GM21447 (cell line): ENCODE measurements at regions not wholly inside any gene's neighbourhood (a gene's known extent, or its start where the extent isn't known, plus 50 kb on each side); places are given as distances from the start of the nearest gene placed in this dataset.
"Not testable (repeated sequence)": the region's sequence is repeated elsewhere in the genome, so short reads cannot be mapped to it uniquely, and the experiment has no call there.

Experiments used
- ATAC-seq: cut with Tn5 transposase; IDR thresholded peaks from one replicate; pipeline ENCODE4 v1.9.1; 2021; ENCODE audit not compliant: unreplicated experiment

DNA sequence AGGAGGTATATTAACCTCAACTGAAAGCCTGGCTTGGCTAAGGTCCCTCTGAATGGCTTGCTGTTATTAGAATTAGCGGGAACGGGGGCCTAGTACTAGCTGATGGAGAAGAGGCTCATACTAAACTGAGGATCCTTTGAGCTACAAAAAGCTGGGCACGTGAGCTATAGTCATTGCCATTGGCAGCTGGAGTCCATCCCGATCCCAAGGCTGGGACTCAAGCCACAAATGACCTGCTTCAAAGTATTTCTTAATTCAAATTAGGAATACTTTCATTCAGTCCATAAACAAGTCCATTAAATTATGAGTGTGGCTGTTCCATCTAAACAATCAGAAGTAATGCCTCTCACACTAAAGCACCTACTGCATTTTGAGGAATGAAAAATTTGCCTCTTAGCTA is 114.5 kb downstream of the DACT1 start:
- ATAC-seq = no peak

GRCh38 chr14:58752771-58753201 is 115.0 kb downstream of the DACT1 start:
- no peak for ATAC-seq

- ATAC-seq = no peak
Observed at GRCh38 chr14:58755031-58755925, 117.5 kb downstream of the DACT1 start.

GRCh38 chr14:58760121-58760520 is 122.4 kb downstream of the DACT1 start:
- no peak for ATAC-seq

- no peak for ATAC-seq
Observed at GRCh38 chr14:58762629-58763028, 124.9 kb downstream of the DACT1 start.

DNA sequence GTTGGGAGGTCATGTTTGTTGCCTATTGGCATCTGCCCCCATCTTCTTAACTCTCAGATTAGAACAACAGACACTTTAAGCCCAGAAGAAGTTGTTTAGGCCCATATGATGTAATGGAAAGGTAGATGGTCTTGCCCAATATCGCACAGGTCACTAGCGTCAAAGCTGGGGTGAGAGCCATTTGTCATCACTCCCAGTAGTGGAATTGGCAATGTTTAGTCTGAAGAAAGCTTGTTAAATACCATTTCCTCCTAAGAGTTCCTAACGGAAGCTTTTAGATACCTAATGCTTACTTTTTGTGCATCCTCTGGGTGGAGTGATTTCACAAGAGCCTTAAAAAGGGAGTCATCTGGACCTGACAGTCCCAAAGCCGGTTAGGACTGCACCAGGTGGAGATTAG is 125.4 kb downstream of the DACT1 start:
- ATAC-seq = no peak

- ATAC-seq = no peak
Observed at GRCh38 chr14:58765418-58765831, 127.7 kb downstream of the DACT1 start.

- ATAC-seq = no peak
Observed at GRCh38 chr14:58765843-58766242, 128.1 kb downstream of the DACT1 start.

GRCh38 chr14:58769011-58769643 is 131.4 kb downstream of the DACT1 start:
- ATAC-seq = no peak

DNA sequence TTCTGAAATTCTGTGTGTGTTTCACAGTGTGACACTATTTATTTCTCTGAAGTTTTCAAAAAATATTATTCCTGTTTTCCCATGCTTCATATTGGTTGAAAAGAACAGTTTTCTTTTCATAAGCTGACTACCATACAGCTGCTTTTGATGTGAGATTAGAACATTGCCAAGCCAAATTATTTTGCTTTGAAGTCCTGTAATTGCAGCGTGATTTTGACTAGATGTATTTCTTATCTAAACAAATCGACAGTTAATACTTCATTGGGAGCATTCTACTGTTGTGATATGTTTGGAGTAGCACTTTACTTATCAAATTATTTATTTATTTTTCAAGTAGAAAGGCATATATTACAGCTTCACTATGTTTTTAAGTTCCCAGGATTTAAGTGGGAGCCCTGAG is 132.0 kb downstream of the DACT1 start:
- ATAC-seq = no peak

DNA sequence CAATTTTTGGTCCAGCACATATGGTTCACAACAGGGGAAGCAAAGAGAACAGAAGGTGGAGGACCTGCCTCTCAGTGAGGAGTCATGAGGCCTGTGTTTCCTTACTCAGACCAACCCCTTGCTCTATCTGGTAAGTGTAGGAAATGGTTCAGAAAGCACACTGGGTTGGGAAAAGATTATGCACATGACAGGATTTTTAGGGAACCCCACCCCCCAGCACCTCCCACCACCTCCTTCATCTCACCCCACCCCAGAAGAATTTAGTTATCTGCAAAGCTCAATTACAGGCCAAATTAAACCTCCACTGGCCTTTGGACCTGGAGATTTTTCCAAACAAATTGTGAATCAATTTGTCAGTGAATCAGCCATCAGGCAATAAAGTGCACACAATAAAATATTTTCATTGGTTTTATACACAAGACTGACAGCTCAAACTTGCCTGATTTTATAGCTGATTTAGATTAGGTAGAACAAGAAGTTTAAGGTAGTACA is 132.8 kb downstream of the DACT1 start:
- ATAC-seq = no peak

DNA sequence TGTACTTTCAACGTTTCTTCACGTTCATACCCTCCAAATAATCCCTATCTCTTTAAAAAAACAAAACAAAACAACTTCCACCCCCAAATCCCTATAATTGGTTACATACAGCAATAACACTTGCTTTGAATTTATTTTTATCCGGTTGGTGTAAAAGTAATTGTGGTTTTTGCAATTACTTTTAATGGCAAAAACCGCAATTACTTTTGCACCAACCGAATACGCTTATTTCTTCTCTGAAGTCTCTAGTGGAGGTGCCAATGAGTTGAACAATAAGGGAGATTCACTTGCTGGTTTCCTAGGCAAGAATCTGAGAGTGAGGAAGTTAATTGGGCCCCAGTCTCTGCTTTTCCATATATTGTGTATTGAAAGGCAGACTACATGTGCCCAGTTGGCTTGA is 133.3 kb downstream of the DACT1 start:
- no peak for ATAC-seq

- no peak for ATAC-seq
Observed at GRCh38 chr14:58772116-58772515, 134.4 kb downstream of the DACT1 start.

GRCh38 chr14:58772794-58773620 is 135.2 kb downstream of the DACT1 start:
- ATAC-seq = no peak

- no peak for ATAC-seq
Observed at GRCh38 chr14:58774531-58774930, 136.8 kb downstream of the DACT1 start.

GRCh38 chr14:58775130-58775529 is 137.4 kb downstream of the DACT1 start:
- not testable (repeated sequence) for ATAC-seq

- no peak for ATAC-seq
Observed at GRCh38 chr14:58776516-58776915, 138.8 kb downstream of the DACT1 start.

DNA sequence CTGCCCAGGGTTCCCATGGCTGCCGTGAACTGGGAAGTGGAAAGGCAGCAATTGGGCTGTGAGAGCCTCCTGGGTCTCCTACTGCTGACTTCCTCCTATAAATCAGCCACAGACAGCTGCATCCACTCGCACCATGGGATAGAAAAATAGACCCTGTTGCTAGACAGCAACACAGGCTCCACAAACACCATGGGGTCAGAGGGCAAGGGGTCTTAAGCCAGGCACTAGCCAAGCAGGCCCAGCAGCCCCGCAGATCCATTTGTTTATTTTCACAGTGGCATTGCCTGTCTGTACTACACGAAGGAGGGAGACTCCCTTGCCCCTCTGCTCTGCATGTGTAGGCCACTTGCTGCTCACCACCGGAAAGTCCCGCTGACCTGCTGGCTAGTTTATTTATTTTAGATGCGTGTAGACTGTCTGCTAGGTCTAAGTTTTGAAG is 139.8 kb downstream of the DACT1 start:
- no peak for ATAC-seq

DNA sequence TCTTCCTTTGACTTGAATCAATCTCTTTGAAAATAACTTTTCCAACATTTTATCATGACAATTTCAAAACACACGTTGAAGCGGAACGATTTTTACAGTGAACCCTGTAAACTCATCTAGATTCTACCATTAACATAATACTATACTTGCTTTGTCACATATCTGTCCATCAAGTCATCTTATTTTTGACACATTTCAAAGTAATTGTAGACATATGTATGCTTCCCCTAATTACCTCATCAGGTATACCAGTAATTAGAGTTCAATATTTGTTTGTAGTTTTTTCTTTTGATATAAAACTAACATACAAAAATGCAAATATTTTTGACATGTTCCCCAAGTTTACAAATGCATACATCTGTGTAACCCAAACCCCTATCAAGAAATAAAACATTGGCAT is 140.4 kb downstream of the DACT1 start:
- no peak for ATAC-seq

- ATAC-seq = no peak
Observed at GRCh38 chr14:58779376-58779775, 141.6 kb downstream of the DACT1 start.

DNA sequence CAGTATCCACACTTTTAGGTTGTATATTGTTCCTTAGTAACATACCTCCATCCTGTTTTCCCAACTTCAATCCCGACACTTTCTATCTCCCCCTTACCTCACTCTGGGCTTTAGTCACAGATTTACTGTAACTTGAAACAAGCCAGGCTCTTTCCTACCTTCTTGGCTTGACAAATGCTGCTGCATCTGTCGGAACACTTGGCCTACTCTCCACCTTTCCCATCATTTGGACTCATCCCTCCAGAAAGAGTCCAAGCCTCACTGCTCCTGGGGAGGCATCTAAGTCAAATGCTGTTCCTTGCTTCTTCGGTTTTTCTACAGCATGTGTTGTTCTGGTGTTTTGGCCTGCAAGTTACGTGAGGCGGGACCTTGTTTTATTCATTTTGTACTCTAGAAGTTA is 142.4 kb downstream of the DACT1 start:
- no peak for ATAC-seq
